Mucosa of descending colon (tissue), 3 donors: ENCODE measurements at regions not wholly inside any gene's neighbourhood (a gene's known extent, or its start where the extent isn't known, plus 50 kb on each side); places are given as distances from the start of the nearest gene placed in this dataset.

ENCODE experiments used
- ATAC-seq: fragments of 200-7000 bp; cut with Tn5 transposase; one replicate; pipeline ENCODE4 v1.9.1; 2020; ENCODE audit warnings: mild to moderate bottlenecking, moderate library complexity
- DNase-seq, 3 donors: peaks; one replicate each; pipeline ENCODE4 v3.0.0-alpha.2; 2020
- H3K36me3 ChIP-seq: fragments of 200-600 bp; one replicate; pipeline ENCODE4 v1.8.0; 2021; ENCODE audit warnings: low read depth, mild to moderate bottlenecking
- H3K4me1 ChIP-seq: fragments of 200-600 bp; one replicate; pipeline ENCODE4 v1.8.0; 2021; ENCODE audit warnings: low read depth, mild to moderate bottlenecking
- H3K4me3 ChIP-seq: fragments of 200-600 bp; one replicate; pipeline ENCODE4 v1.8.0; 2021; ENCODE audit warnings: mild to moderate bottlenecking
- H3K9me3 ChIP-seq: fragments of 200-600 bp; one replicate; pipeline ENCODE4 v1.8.0; 2021; ENCODE audit warnings: mild to moderate bottlenecking
- CTCF ChIP-seq: fragments of 200-600 bp; IDR thresholded peaks from one replicate; pipeline ENCODE4 v1.8.0; 2022; ENCODE audit warnings: antibody characterized with exemption, mild to moderate bottlenecking
- intact Hi-C, 2 donors: fragments of 100-400 bp; cut with DNase I in 1 of 2; cut with micrococcal nuclease in 1 of 2; formaldehyde crosslinking; loops; one replicate each; pipeline versions ENCODE4 v1.11.0 to v1.11.1; 2022; cut with DNase I, micrococcal nuclease
- donor health status: DM: no; HTN: no; CAD: no; lungs with moderate emphysema.
- donor health status: DM: no; HTN: no; CAD: no.
- donor health status: DM: no; HTN: yes; CAD: no.

GRCh38 chr12:115206801-115207200 is 522.8 kb upstream of the TBX3 start:
- no peaks in the 10 kb centered on the region for H3K9me3 ChIP-seq

GRCh38 chr12:115205755-115206308 is 521.9 kb upstream of the TBX3 start:
- no peak for DNase-seq
- intact Hi-C loops: no loop called here
- Histone ChIP-seq H3K4me1 (no peaks in the 10 kb centered on the region), H3K4me3 (no peak overlapping the region), H3K36me3 (no peaks in the 10 kb centered on the region), H3K9me3 (no peaks in the 10 kb centered on the region)
- ATAC-seq: no peak
- TF ChIP-seq CTCF: no peak

More at GRCh38 chr12:115206801-115207200, 522.8 kb upstream of the TBX3 start:
- no peak for TF ChIP-seq CTCF
- no peaks in the 10 kb centered on the region for H3K4me1 ChIP-seq
- no peak overlapping the region for H3K4me3 ChIP-seq
- ATAC-seq (no peak), DNase-seq (no peak)
- H3K36me3 ChIP-seq: no peaks in the 10 kb centered on the region
- intact Hi-C loops: no loop called here

- Histone ChIP-seq H3K9me3 (no peaks in the 10 kb centered on the region), H3K36me3 (no peaks in the 10 kb centered on the region), H3K4me3 (no peak overlapping the region), H3K4me1 (no peaks in the 10 kb centered on the region)
- DNase-seq (no peak), ATAC-seq (no peak)
- intact Hi-C loops: no loop called here
- no peak for TF ChIP-seq CTCF
These were observed 521.2 kb upstream of the TBX3 start for GRCh38 chr12:115204957-115205754.

- H3K9me3 ChIP-seq: no peaks in the 10 kb centered on the region
- no peak for TF ChIP-seq CTCF
- H3K36me3 ChIP-seq: no peaks in the 10 kb centered on the region
- ATAC-seq: no peak
- H3K4me3 ChIP-seq: no peak overlapping the region
- intact Hi-C loops: no loop called here
- no peak for DNase-seq
- H3K4me1 ChIP-seq: no peaks in the 10 kb centered on the region
These were observed 519.7 kb upstream of the TBX3 start for GRCh38 chr12:115203701-115204100.

GRCh38 chr12:115201966-115202365 is 518.0 kb upstream of the TBX3 start:
- TF ChIP-seq CTCF: no peak
- ATAC-seq (peak; percentile 45), DNase-seq (no peak)
- intact Hi-C loops: no loop called here
- H3K36me3 ChIP-seq: no peaks in the 10 kb centered on the region
- no peak overlapping the region for H3K4me3 ChIP-seq
- no peaks in the 10 kb centered on the region for H3K9me3 ChIP-seq
- no peaks in the 10 kb centered on the region for H3K4me1 ChIP-seq
